ENCODE measurements at regions not wholly inside any gene's neighbourhood (a gene's known extent, or its start where the extent isn't known, plus 50 kb on each side); places are given as distances from the start of the nearest gene placed in this dataset.
A peak's percentile ranks its signal among the peaks of the same experiment; 100 is the strongest.

- H3K27ac ChIP-seq: no peak overlapping the region
- intact Hi-C loops (cut with DNase I): no loop called here
- DNase-seq: peak; percentile 33
- no peaks in the 10 kb centered on the region for H3K36me3 ChIP-seq
- no peaks in the 10 kb centered on the region for H3K9me3 ChIP-seq
- H3K4me1 ChIP-seq: no peaks in the 10 kb centered on the region
- no peak for ATAC-seq
- TF ChIP-seq CTCF (IDR thresholded peaks at IDR 0.05): no peak
- H3K27me3 ChIP-seq: no peaks in the 10 kb centered on the region
- H3K4me3 ChIP-seq: no peak overlapping the region
Measured at GRCh38 chr14:101502761-101503392, 58.4 kb upstream of the DIO3 start.

GRCh38 chr14:101503431-101504095 is 57.7 kb upstream of the DIO3 start:
- no peaks in the 10 kb centered on the region for H3K36me3 ChIP-seq
- H3K4me3 ChIP-seq: no peak overlapping the region
- H3K9me3 ChIP-seq: no peaks in the 10 kb centered on the region
- intact Hi-C loops (cut with DNase I): no loop called here
- no peaks in the 10 kb centered on the region for H3K27me3 ChIP-seq
- H3K27ac ChIP-seq: no peak overlapping the region
- no peaks in the 10 kb centered on the region for H3K4me1 ChIP-seq
- DNase-seq (peak; percentile 42), ATAC-seq (no peak)
- TF ChIP-seq CTCF (IDR thresholded peaks at IDR 0.05): no peak

- Histone ChIP-seq H3K27ac (no peak overlapping the region), H3K9me3 (no peaks in the 10 kb centered on the region), H3K27me3 (no peaks in the 10 kb centered on the region), H3K36me3 (no peaks in the 10 kb centered on the region), H3K4me1 (no peaks in the 10 kb centered on the region), H3K4me3 (no peak overlapping the region)
- ATAC-seq (no peak), DNase-seq (peak; percentile 59)
- intact Hi-C loops (cut with DNase I): no loop called here
- no peak for TF ChIP-seq CTCF (IDR thresholded peaks at IDR 0.05)
Measured at GRCh38 chr14:101504096-101504948, 57.0 kb upstream of the DIO3 start.

- intact Hi-C loops (cut with DNase I): no loop called here
Measured at GRCh38 chr14:101505236-101505970, 55.9 kb upstream of the DIO3 start.

More at GRCh38 chr14:101505236-101505970, 55.9 kb upstream of the DIO3 start:
- Histone ChIP-seq H3K36me3 (no peaks in the 10 kb centered on the region), H3K27me3 (no peaks in the 10 kb centered on the region), H3K4me3 (no peak overlapping the region), H3K4me1 (no peaks in the 10 kb centered on the region), H3K9me3 (no peaks in the 10 kb centered on the region), H3K27ac (no peak overlapping the region)
- ATAC-seq (no peak), DNase-seq (peak; percentile 47)
- TF ChIP-seq CTCF (IDR thresholded peaks at IDR 0.05): no peak

Measured in upper lobe of right lung (tissue), 1 donor.